Stimulated activated CD4-positive, alpha-beta T cell treated with anti-CD3 and anti-CD28 coated beads, Interleukin-15, amount 100 ng/mL, for 24 hours (primary cell): ENCODE measurements at regions not wholly inside any gene's neighbourhood (a gene's known extent, or its start where the extent isn't known, plus 50 kb on each side); places are given as distances from the start of the nearest gene placed in this dataset.

Source experiments
- DNase-seq: peaks from one replicate; pipeline ENCODE4 v3.0.0-alpha.2; 2020

- no peak for DNase-seq
Measured at GRCh38 chr5:96157841-96158291, 196.2 kb upstream of the ELL2 start.

GRCh38 chr5:96157077-96157780, 195.6 kb upstream of the ELL2 start:
- DNase-seq: no peak

GRCh38 chr5:96155147-96155546, 193.5 kb upstream of the ELL2 start:
- no peak for DNase-seq

- no peak for DNase-seq
Measured at GRCh38 chr5:96151891-96152290, 190.2 kb upstream of the ELL2 start.

GRCh38 chr5:96150007-96150406, 188.4 kb upstream of the ELL2 start:
- no peak for DNase-seq

- no peak for DNase-seq
Measured at GRCh38 chr5:96149546-96149945, 187.9 kb upstream of the ELL2 start.

GRCh38 chr5:96149021-96149420, 187.4 kb upstream of the ELL2 start:
- DNase-seq: no peak

- DNase-seq: no peak
Measured at GRCh38 chr5:96148376-96148775, 186.7 kb upstream of the ELL2 start.

GRCh38 chr5:96147866-96148265, 186.2 kb upstream of the ELL2 start:
- no peak for DNase-seq

- no peak for DNase-seq
Measured at GRCh38 chr5:96146675-96147074, 185.0 kb upstream of the ELL2 start.

GRCh38 chr5:96144289-96144688, 182.6 kb upstream of the ELL2 start:
- no peak for DNase-seq

- no peak for DNase-seq
Measured at GRCh38 chr5:96143450-96143849, 181.8 kb upstream of the ELL2 start.

GRCh38 chr5:96142786-96143434, 181.3 kb upstream of the ELL2 start:
- DNase-seq: no peak

- DNase-seq: no peak
Measured at GRCh38 chr5:96142184-96142781, 180.6 kb upstream of the ELL2 start.

GRCh38 chr5:96141749-96142148, 180.1 kb upstream of the ELL2 start:
- DNase-seq: no peak

- DNase-seq: no peak
Measured at GRCh38 chr5:96140496-96140895, 178.8 kb upstream of the ELL2 start.

GRCh38 chr5:96140084-96140483, 178.4 kb upstream of the ELL2 start:
- DNase-seq: no peak

- DNase-seq: no peak
Measured at GRCh38 chr5:96134886-96135285, 173.2 kb upstream of the ELL2 start.

- DNase-seq: no peak
Measured at GRCh38 chr5:96133341-96134079, 171.9 kb upstream of the ELL2 start.

GRCh38 chr5:96129276-96129675, 167.6 kb upstream of the ELL2 start:
- DNase-seq: no peak

GRCh38 chr5:96128204-96128864, 166.7 kb upstream of the ELL2 start:
- no peak for DNase-seq

GRCh38 chr5:96127538-96127937, 165.9 kb upstream of the ELL2 start:
- no peak for DNase-seq
